GM12878 (cell line): ENCODE measurements at regions not wholly inside any gene's neighbourhood (a gene's known extent, or its start where the extent isn't known, plus 50 kb on each side); places are given as distances from the start of the nearest gene placed in this dataset.

Source experiments
- CHD1 ChIP-seq: IDR thresholded peaks from 2 replicates; pipeline ENCODE4 v1.6.1; 2012; ENCODE audit warnings: low read depth, low read length, improper control_type of control experiment
- CHD4 ChIP-seq: fragments of 200-600 bp; sonication (generic); IDR thresholded peaks from 2 replicates; pipeline ENCODE4 v1.6.1; 2016; ENCODE audit warnings: mild to moderate bottlenecking
- EED ChIP-seq: sonication (generic); IDR thresholded peaks from 2 replicates; pipeline ENCODE4 v1.6.1; 2016; ENCODE audit warnings: antibody characterized with exemption, low read depth
- FOXK2 ChIP-seq: fragments of 450-650 bp; IDR thresholded peaks from 2 replicates; pipeline ENCODE4 v1.6.1; 2017; ENCODE audit warnings: mild to moderate bottlenecking, moderate library complexity
- HDAC2 ChIP-seq: fragments of 200-600 bp; sonication (generic); IDR thresholded peaks from 2 replicates; pipeline ENCODE4 v1.6.1; 2017
- IKZF1 ChIP-seq: fragments of 450-650 bp; conservative IDR thresholded peaks from 2 replicates; pipeline ENCODE4 v1.6.1; 2017; ENCODE audit warnings: antibody characterized with exemption, mild to moderate bottlenecking
- KLF5 ChIP-seq: fragments of 450-650 bp; IDR thresholded peaks from 2 replicates; pipeline ENCODE4 v1.6.1; 2014; ENCODE audit warnings: mild to moderate bottlenecking; ENCODE audit not compliant: partially characterized antibody
- LARP7 ChIP-seq: fragments of 450-650 bp; IDR thresholded peaks from 2 replicates; pipeline ENCODE4 v1.6.1; 2017; ENCODE audit warnings: mild to moderate bottlenecking
- NFIC ChIP-seq: IDR thresholded peaks from 2 replicates; pipeline ENCODE4 v1.6.1; 2012; ENCODE audit warnings: low read depth, mild to moderate bottlenecking, inconsistent platforms, low read length, moderate library complexity
- NRF1 ChIP-seq: conservative IDR thresholded peaks from 2 replicates; pipeline ENCODE4 v1.6.1; 2011; ENCODE audit warnings: mild to moderate bottlenecking, low read depth, low read length, improper control_type of control experiment
- PAX8 ChIP-seq: fragments of 450-650 bp; IDR thresholded peaks from 2 replicates; pipeline ENCODE4 v1.6.1; 2017; ENCODE audit warnings: mild to moderate bottlenecking, moderate library complexity
- PRDM15 ChIP-seq: fragments of 450-650 bp; formaldehyde crosslinking; IDR thresholded peaks from 2 replicates; pipeline ENCODE4 v1.4.0; 2020; ENCODE audit warnings: mild to moderate bottlenecking, moderate library complexity
- RAD21 ChIP-seq: IDR thresholded peaks from 2 replicates; pipeline ENCODE4 v1.6.1; 2011; ENCODE audit warnings: mild to moderate bottlenecking, low read depth, low read length, moderate library complexity; ENCODE audit not compliant: insufficient read depth
- RCOR1 ChIP-seq: conservative IDR thresholded peaks from 2 replicates; pipeline ENCODE4 v1.6.1; 2012; ENCODE audit warnings: low read depth, low read length, improper control_type of control experiment
- TARDBP ChIP-seq: IDR thresholded peaks from 2 replicates; pipeline ENCODE4 v1.6.1; 2016; ENCODE audit warnings: borderline replicate concordance
- TBL1XR1 ChIP-seq: IDR thresholded peaks from 2 replicates; pipeline ENCODE4 v1.6.1; 2012; ENCODE audit warnings: low read depth, low read length, improper control_type of control experiment
- ZBED1 ChIP-seq: IDR thresholded peaks from 2 replicates; pipeline ENCODE4 v1.6.1; 2016; ENCODE audit warnings: borderline replicate concordance
- ZBTB4 ChIP-seq: fragments of 450-650 bp; formaldehyde crosslinking; IDR thresholded peaks from 2 replicates; pipeline ENCODE4 v1.4.0; 2022; ENCODE audit warnings: mild to moderate bottlenecking, moderate library complexity

- TF ChIP-seq PRDM15, result no peak
- no peak for TF ChIP-seq CHD1
- 0 out of 2 replicates have a peak, but pooled peaks have one; percentile 19 for TF ChIP-seq IKZF1
- TF ChIP-seq EED, result peak; percentile 51
- no peak for TF ChIP-seq RCOR1
- no peak for TF ChIP-seq CHD4
- TF ChIP-seq NRF1, result no peak
- no peak for TF ChIP-seq ZBTB4 (CRISPR knock-in tag)
- no peak for TF ChIP-seq ZBED1
- TF ChIP-seq KLF5, result no peak
- TF ChIP-seq HDAC2, result no peak
- TF ChIP-seq PAX8, result no peak
- TF ChIP-seq NFIC, result no peak; the same call in 1 of the 2 replicates
- TF ChIP-seq FOXK2, result no peak
- no peak for TF ChIP-seq LARP7
- TF ChIP-seq TBL1XR1, result no peak
- TF ChIP-seq TARDBP, result no peak
- TF ChIP-seq RAD21, result no peak
Observed at GRCh38 chr3:178439504-178439903, 96.7 kb upstream of the KCNMB2 start (continued).
